ENCODE measurements at regions not wholly inside any gene's neighbourhood (a gene's known extent, or its start where the extent isn't known, plus 50 kb on each side); places are given as distances from the start of the nearest gene placed in this dataset.

- DNase-seq (ENCODE audit: low read depth): no peak
- no peak overlapping the region for H3K4me3 ChIP-seq (ENCODE audit: low read depth, low read length)
Observed at GRCh38 chr12:92650228-92650822, 52.5 kb upstream of the PLEKHG7 start.

GRCh38 chr12:92649511-92650227 is 53.1 kb upstream of the PLEKHG7 start:
- peak; percentile 71 for DNase-seq (ENCODE audit: low read depth)
- H3K4me3 ChIP-seq (ENCODE audit: low read depth, low read length): no peak overlapping the region

- no peak for DNase-seq (ENCODE audit: low read depth)
- no peak overlapping the region for H3K4me3 ChIP-seq (ENCODE audit: low read depth, low read length)
Observed at GRCh38 chr12:92648242-92649031, 54.4 kb upstream of the PLEKHG7 start.

GRCh38 chr12:92641291-92641690 is 61.5 kb upstream of the PLEKHG7 start:
- H3K4me3 ChIP-seq (ENCODE audit: low read depth, low read length): no peak overlapping the region
- DNase-seq (ENCODE audit: low read depth): no peak

GRCh38 chr12:92640691-92641090 is 62.1 kb upstream of the PLEKHG7 start:
- DNase-seq (ENCODE audit: low read depth): no peak
- H3K4me3 ChIP-seq (ENCODE audit: low read depth, low read length): no peak overlapping the region

GRCh38 chr12:92639017-92639416 is 63.8 kb upstream of the PLEKHG7 start:
- no peak for DNase-seq (ENCODE audit: low read depth)
- no peak overlapping the region for H3K4me3 ChIP-seq (ENCODE audit: low read depth, low read length)

- DNase-seq (ENCODE audit: low read depth): peak; percentile 59
Observed at GRCh38 chr12:92634730-92635129, 68.1 kb upstream of the PLEKHG7 start.

GRCh38 chr12:92634202-92634601 is 68.6 kb upstream of the PLEKHG7 start:
- no peak for DNase-seq (ENCODE audit: low read depth)
- H3K4me3 ChIP-seq (ENCODE audit: low read depth, low read length): no peak overlapping the region

More at GRCh38 chr12:92634730-92635129, 68.1 kb upstream of the PLEKHG7 start:
- H3K4me3 ChIP-seq (ENCODE audit: low read depth, low read length): no peak overlapping the region

- H3K4me3 ChIP-seq (ENCODE audit: low read depth, low read length): no peak overlapping the region
- no peak for DNase-seq (ENCODE audit: low read depth)
Observed at GRCh38 chr12:92630968-92631367, 71.8 kb upstream of the PLEKHG7 start.

GRCh38 chr12:92629349-92630065 is 73.3 kb upstream of the PLEKHG7 start:
- H3K4me3 ChIP-seq (ENCODE audit: low read depth, low read length): no peak overlapping the region
- DNase-seq (ENCODE audit: low read depth): no peak

- no peak overlapping the region for H3K4me3 ChIP-seq (ENCODE audit: low read depth, low read length)
- DNase-seq (ENCODE audit: low read depth): no peak
Observed at GRCh38 chr12:92628476-92628875, 74.3 kb upstream of the PLEKHG7 start.

GRCh38 chr12:92627511-92627910 is 75.3 kb upstream of the PLEKHG7 start:
- no peak for DNase-seq (ENCODE audit: low read depth)
- no peak overlapping the region for H3K4me3 ChIP-seq (ENCODE audit: low read depth, low read length)

- H3K4me3 ChIP-seq (ENCODE audit: low read depth, low read length): no peak overlapping the region
- DNase-seq (ENCODE audit: low read depth): no peak
Observed at GRCh38 chr12:92625639-92626310, 77.0 kb upstream of the PLEKHG7 start.

- no peak overlapping the region for H3K4me3 ChIP-seq (ENCODE audit: low read depth, low read length)
- no peak for DNase-seq (ENCODE audit: low read depth)
Observed at GRCh38 chr12:92624236-92624635, 78.6 kb upstream of the PLEKHG7 start.

- no peak for DNase-seq (ENCODE audit: low read depth)
- no peak overlapping the region for H3K4me3 ChIP-seq (ENCODE audit: low read depth, low read length)
Observed at GRCh38 chr12:92623386-92623785, 79.4 kb upstream of the PLEKHG7 start.

GRCh38 chr12:92621833-92622232 is 81.0 kb upstream of the PLEKHG7 start:
- no peak for DNase-seq (ENCODE audit: low read depth)
- H3K4me3 ChIP-seq (ENCODE audit: low read depth, low read length): no peak overlapping the region

GRCh38 chr12:92621312-92621711 is 81.5 kb upstream of the PLEKHG7 start:
- no peak for DNase-seq (ENCODE audit: low read depth)
- no peak overlapping the region for H3K4me3 ChIP-seq (ENCODE audit: low read depth, low read length)

GRCh38 chr12:92619730-92620684 is 82.8 kb upstream of the PLEKHG7 start:
- DNase-seq (ENCODE audit: low read depth): no peak
- H3K4me3 ChIP-seq (ENCODE audit: low read depth, low read length): no peak overlapping the region
